ENCODE measurements at regions not wholly inside any gene's neighbourhood (a gene's known extent, or its start where the extent isn't known, plus 50 kb on each side); places are given as distances from the start of the nearest gene placed in this dataset.
"Not testable (repeated sequence)": the region's sequence is repeated elsewhere in the genome, so short reads cannot be mapped to it uniquely, and the experiment has no call there.

DNA sequence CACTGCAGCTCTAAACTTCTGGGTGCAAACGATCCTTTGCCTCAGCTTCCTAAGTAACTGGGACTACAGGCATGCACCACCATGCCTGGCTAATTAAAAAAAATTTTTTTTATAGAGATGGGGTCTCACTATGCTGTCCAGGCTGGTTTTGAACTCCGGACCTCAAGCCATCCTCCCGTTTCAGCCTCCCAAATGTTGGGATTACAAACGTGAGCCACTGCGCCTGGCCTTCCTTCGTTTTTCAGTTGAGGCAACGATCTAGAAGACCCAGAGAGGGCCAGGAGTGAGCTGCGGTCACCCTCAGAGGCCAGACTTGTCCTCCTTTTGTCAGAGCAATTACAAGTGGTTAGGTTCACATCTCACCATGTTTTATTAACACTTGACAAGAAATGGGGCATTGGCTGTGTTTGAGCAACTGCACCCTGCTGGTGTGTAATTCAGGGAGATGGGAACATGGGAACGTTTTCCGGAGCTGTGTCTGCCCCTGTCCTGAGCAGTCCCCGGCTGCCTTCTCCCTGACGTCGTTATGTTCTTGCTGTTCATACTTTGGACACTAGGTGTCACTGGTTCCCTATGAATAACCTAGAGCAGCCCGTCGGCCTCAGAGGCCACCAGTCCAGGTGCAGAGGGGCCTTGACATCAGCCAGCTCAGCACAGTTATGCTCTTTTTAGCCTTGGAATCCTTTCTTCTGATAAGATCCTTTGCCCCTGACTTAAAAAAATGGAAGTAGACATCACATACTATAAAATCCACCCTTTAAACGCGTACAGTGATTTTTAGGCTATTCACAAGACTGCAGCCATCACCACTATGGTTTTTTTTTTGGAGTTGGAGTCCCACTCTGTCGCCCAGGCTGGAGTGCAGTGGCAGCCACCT lies 375.0 kb downstream of the TYW1 start:
- Histone ChIP-seq H3K27me3 (ENCODE audit: control insufficient read depth, insufficient read depth, low read length) (no peaks in the 10 kb centered on the region), H3K27ac (ENCODE audit: low read depth in 2 of 2, low read length in 2 of 2) (no peak overlapping the region), H3K36me3 (ENCODE audit: control insufficient read depth in 2 of 3, insufficient read depth in 3 of 3, low read length in 3 of 3) (no peaks in the 10 kb centered on the region), H3K4me1 (ENCODE audit: control insufficient read depth in 2 of 3, insufficient read depth in 2 of 3, low read depth in 1 of 3, low read length in 3 of 3) (no peaks in the 10 kb centered on the region), H3K9me3 (ENCODE audit: control insufficient read depth in 2 of 3, insufficient read depth in 1 of 3, low read length in 3 of 3) (peaks cover 0 to 9% (median 0%) of the 10 kb centered on the region in 3 donors), H3K4me3 (ENCODE audit: low read length in 3 of 3) (no peak overlapping the region), H3K9ac (ENCODE audit: low read length in 3 of 3) (no peak overlapping the region)
- FAIRE-seq (no peak), DNase-seq (peak in 4 of 5 donors; percentile 82 to 89 (median 86))
- intact Hi-C loops (cut with DNase I) = no loop called here
- TF ChIP-seq, protein P1, sequence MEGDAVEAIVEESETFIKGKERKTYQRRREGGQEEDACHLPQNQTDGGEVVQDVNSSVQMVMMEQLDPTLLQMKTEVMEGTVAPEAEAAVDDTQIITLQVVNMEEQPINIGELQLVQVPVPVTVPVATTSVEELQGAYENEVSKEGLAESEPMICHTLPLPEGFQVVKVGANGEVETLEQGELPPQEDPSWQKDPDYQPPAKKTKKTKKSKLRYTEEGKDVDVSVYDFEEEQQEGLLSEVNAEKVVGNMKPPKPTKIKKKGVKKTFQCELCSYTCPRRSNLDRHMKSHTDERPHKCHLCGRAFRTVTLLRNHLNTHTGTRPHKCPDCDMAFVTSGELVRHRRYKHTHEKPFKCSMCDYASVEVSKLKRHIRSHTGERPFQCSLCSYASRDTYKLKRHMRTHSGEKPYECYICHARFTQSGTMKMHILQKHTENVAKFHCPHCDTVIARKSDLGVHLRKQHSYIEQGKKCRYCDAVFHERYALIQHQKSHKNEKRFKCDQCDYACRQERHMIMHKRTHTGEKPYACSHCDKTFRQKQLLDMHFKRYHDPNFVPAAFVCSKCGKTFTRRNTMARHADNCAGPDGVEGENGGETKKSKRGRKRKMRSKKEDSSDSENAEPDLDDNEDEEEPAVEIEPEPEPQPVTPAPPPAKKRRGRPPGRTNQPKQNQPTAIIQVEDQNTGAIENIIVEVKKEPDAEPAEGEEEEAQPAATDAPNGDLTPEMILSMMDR (IDR thresholded peaks at IDR 0.05; ENCODE audit: borderline replicate concordance, extremely low read depth, insufficient read depth) = peak; percentile 82

DNA sequence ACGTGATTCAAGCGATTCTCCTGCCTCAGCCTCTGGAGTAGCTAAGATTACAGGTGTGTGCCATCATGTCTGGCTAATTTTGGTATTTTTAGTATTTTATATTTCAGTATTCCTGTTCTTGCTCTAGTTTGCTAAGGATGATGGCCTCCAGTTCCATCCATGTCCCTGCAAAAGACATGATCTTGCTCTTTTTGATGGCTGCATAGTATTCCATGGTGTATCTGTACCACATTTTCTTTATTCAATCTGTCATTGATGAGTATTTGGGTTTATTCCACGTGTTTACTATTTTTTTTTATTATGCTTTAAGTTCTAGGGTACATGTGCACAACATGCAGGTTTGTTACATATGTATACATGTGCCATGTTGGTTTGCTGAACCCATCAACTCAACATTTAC lies 376.8 kb downstream of the TYW1 start:
- intact Hi-C loops (cut with DNase I); H3K9me3 ChIP-seq (ENCODE audit: control insufficient read depth in 2 of 3, insufficient read depth in 1 of 3, low read length in 3 of 3); H3K36me3 ChIP-seq (ENCODE audit: control insufficient read depth in 2 of 3, insufficient read depth in 3 of 3, low read length in 3 of 3); H3K4me1 ChIP-seq (ENCODE audit: control insufficient read depth in 2 of 3, insufficient read depth in 2 of 3, low read depth in 1 of 3, low read length in 3 of 3); H3K27me3 ChIP-seq (ENCODE audit: control insufficient read depth, insufficient read depth, low read length); FAIRE-seq; DNase-seq; H3K9ac ChIP-seq (ENCODE audit: low read length in 3 of 3); H3K27ac ChIP-seq (ENCODE audit: low read depth in 2 of 2, low read length in 2 of 2); H3K4me3 ChIP-seq (ENCODE audit: low read length in 3 of 3): not testable (repeated sequence)

DNA sequence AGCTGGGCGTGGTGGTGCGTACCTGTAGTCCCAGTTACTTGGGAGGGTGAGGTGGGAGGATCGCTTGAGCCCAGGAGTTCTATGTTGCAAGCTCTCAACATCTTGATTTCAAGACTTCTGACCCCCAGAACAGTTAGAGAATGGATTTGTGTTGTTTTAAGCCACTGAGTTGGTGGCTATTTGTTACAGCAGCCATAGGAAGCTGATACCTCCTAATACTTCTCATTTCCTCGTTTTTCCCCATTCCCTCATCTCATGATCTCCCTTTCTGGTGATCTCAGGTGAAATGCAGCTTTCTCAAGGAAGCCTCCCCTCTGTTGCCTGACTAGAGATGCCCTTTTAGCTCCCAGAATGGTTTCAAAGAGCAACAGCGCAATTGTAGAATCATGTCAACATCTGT lies 378.8 kb downstream of the TYW1 start:
- Histone ChIP-seq H3K9me3 (ENCODE audit: control insufficient read depth in 2 of 3, insufficient read depth in 1 of 3, low read length in 3 of 3) (peaks cover 0 to 3% (median 0%) of the 10 kb centered on the region in 3 donors), H3K4me3 (ENCODE audit: low read length in 3 of 3) (no peak overlapping the region), H3K9ac (ENCODE audit: low read length in 3 of 3) (no peak overlapping the region), H3K27me3 (ENCODE audit: control insufficient read depth, insufficient read depth, low read length) (no peaks in the 10 kb centered on the region), H3K36me3 (ENCODE audit: control insufficient read depth in 2 of 3, insufficient read depth in 3 of 3, low read length in 3 of 3) (no peaks in the 10 kb centered on the region), H3K4me1 (ENCODE audit: control insufficient read depth in 2 of 3, insufficient read depth in 2 of 3, low read depth in 1 of 3, low read length in 3 of 3) (no peaks in the 10 kb centered on the region), H3K27ac (ENCODE audit: low read depth in 2 of 2, low read length in 2 of 2) (no peak overlapping the region)
- intact Hi-C loops (cut with DNase I) = no loop called here
- TF ChIP-seq, protein P1 (IDR thresholded peaks at IDR 0.05; ENCODE audit: borderline replicate concordance, extremely low read depth, insufficient read depth) = no peak
- DNase-seq = no peak
- no peak for FAIRE-seq

DNA sequence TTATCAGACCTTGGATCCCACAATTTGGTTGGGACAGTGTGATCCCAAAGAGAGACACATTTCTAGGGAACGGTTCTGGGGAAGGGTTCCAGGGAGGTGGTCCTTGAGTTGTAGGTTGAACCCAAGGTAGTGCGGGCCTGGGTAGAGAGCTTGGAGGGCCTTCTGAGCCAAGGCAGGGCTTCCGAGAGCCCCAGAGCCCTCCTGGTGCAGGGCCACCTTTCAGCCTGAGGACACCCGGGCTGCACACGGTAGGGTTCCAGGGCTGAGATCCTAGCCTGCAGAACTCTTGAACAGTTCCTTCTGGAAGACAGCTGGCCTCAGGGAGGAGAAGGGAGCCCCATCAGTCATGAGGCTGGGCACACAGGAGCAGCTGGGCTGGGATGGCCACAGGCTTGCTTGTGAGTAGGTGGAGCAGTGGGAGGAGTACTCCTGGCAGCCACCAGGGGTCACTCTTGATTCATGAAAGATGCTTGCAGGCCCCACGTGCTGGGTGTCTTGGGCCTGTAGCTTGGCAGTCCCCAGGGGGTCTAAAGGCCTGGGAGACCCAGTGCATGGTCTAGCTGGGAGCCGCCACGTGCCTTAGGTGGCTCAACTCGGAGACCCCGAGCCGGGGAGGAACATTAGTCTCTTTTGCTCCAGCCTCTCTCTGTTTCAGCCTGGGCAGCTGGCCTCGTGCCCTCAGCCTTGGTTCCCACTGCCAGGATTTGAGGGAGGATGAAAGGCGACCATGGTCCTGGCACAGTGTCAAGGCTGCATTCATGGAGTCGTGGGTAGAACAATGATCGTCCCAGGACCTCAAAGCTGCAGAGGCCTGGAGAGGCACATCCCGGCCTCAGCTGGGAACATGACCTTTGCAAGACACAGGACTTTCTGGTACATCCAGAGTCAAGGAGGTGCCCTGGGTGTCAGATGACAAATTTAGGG lies 381.6 kb downstream of the TYW1 start:
- no peak for FAIRE-seq

More for the DNA sequence above, 381.6 kb downstream of the TYW1 start:
- intact Hi-C loops (cut with DNase I) = no loop called here
- no peaks in the 10 kb centered on the region for H3K4me1 ChIP-seq (ENCODE audit: control insufficient read depth in 2 of 3, insufficient read depth in 2 of 3, low read depth in 1 of 3, low read length in 3 of 3)
- peak; percentile 87 to 91 (median 90) for DNase-seq
- peaks cover 0 to 3% (median 0%) of the 10 kb centered on the region in 3 donors for H3K9me3 ChIP-seq (ENCODE audit: control insufficient read depth in 2 of 3, insufficient read depth in 1 of 3, low read length in 3 of 3)
- H3K27ac ChIP-seq (ENCODE audit: low read depth in 2 of 2, low read length in 2 of 2) = no peak overlapping the region
- TF ChIP-seq, protein P1 (IDR thresholded peaks at IDR 0.05; ENCODE audit: borderline replicate concordance, extremely low read depth, insufficient read depth) = peak; percentile 69
- no peaks in the 10 kb centered on the region for H3K27me3 ChIP-seq (ENCODE audit: control insufficient read depth, insufficient read depth, low read length)
- H3K9ac ChIP-seq (ENCODE audit: low read length in 3 of 3) = no peak overlapping the region
- H3K36me3 ChIP-seq (ENCODE audit: control insufficient read depth in 2 of 3, insufficient read depth in 3 of 3, low read length in 3 of 3) = no peaks in the 10 kb centered on the region
- H3K4me3 ChIP-seq (ENCODE audit: low read length in 3 of 3) = no peak overlapping the region

All from kidney (tissue), 13 donors.